OCI-LY7 (cell line): ENCODE measurements at regions not wholly inside any gene's neighbourhood (a gene's known extent, or its start where the extent isn't known, plus 50 kb on each side); places are given as distances from the start of the nearest gene placed in this dataset.

Source experiments
- EZH2phosphoT487 ChIP-seq: fragments of 200-600 bp; sonication (generic); IDR thresholded peaks from 2 replicates; pipeline ENCODE4 v1.6.1; 2018; ENCODE audit warnings: low read depth, borderline replicate concordance, mild to moderate bottlenecking, mixed run types, antibody characterized with exemption, low read length, moderate library complexity, mixed read lengths
- TF ChIP-seq, protein P1 (sequence below): fragments of 200-600 bp; sonication (generic); conservative IDR thresholded peaks from 2 replicates; pipeline ENCODE4 v1.5.1; 2014; ENCODE audit warnings: mild to moderate bottlenecking, antibody characterized with exemption, low read length, moderate library complexity, mixed read lengths

DNA sequence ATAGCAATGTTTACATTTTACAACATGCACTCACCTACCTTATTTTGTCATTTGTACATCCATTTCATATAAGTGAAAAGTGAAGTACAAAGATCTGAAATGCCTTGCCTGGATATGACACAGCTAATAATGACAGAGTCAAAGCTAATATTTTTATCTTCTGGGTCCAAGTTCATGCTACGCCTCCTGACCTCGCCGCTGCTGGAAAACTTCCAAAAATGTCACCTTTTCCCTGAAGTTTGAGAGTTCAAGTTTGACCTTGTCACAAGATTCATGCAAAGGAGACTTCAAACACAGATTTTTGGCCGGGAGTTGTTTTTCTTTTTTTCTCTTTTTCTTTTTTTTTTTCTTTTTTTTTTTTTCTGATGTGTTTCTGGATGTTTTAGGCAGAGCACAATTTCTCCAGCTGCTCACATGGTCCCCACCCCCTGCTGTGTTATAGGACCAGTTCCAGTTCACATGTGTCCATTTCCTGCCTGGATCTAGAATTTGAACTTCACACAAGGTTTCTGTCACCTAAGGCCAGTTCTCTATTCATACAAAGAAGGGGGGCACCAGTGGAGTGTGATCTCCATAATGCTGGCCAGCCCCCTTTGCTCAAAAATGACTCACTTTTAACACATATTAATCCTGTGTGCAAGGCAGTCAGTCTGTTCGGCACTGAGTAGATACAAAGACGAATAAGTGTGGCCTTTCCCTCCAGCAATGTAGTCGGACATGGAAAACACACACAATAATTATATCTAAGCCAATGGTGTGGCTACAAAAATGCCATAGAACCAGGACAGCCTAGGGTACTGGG lies 546.8 kb downstream of the BUD13 start:
- TF ChIP-seq, protein P1, sequence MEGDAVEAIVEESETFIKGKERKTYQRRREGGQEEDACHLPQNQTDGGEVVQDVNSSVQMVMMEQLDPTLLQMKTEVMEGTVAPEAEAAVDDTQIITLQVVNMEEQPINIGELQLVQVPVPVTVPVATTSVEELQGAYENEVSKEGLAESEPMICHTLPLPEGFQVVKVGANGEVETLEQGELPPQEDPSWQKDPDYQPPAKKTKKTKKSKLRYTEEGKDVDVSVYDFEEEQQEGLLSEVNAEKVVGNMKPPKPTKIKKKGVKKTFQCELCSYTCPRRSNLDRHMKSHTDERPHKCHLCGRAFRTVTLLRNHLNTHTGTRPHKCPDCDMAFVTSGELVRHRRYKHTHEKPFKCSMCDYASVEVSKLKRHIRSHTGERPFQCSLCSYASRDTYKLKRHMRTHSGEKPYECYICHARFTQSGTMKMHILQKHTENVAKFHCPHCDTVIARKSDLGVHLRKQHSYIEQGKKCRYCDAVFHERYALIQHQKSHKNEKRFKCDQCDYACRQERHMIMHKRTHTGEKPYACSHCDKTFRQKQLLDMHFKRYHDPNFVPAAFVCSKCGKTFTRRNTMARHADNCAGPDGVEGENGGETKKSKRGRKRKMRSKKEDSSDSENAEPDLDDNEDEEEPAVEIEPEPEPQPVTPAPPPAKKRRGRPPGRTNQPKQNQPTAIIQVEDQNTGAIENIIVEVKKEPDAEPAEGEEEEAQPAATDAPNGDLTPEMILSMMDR, result no peak
- no peak for TF ChIP-seq EZH2phosphoT487
